NT2/D1 (cell line): ENCODE measurements at regions not wholly inside any gene's neighbourhood (a gene's known extent, or its start where the extent isn't known, plus 50 kb on each side); places are given as distances from the start of the nearest gene placed in this dataset.

ENCODE experiments used
- DNase-seq: peaks from one replicate; pipeline ENCODE4 v3.0.0-alpha.2; 2011; ENCODE audit warnings: low read depth, low spot score
- H3K27me3 ChIP-seq: 2 replicates; pipeline ENCODE4 v1.6.0; 2011; ENCODE audit warnings: mild to moderate bottlenecking; ENCODE audit not compliant: insufficient read length, insufficient read depth
- H3K36me3 ChIP-seq: 2 replicates; pipeline ENCODE4 v1.6.1; 2011; ENCODE audit warnings: mild to moderate bottlenecking, low read length, mixed read lengths; ENCODE audit not compliant: insufficient read depth, insufficient read length
- H3K4me1 ChIP-seq: 2 replicates; pipeline ENCODE4 v1.5.1; 2011; ENCODE audit not compliant: insufficient read depth, insufficient read length
- H3K4me3 ChIP-seq: 2 replicates; pipeline ENCODE4 v1.5.1; 2011; ENCODE audit warnings: low read depth; ENCODE audit not compliant: insufficient read length
- H3K9ac ChIP-seq: 2 replicates; pipeline ENCODE4 v1.6.0; 2011; ENCODE audit warnings: low read depth; ENCODE audit not compliant: insufficient read length
- H3K9me3 ChIP-seq: 2 replicates; pipeline ENCODE4 v1.5.1; 2011; ENCODE audit warnings: mild to moderate bottlenecking, low read length; ENCODE audit not compliant: insufficient read depth
- SUZ12 ChIP-seq: IDR thresholded peaks from 2 replicates; pipeline ENCODE4 v1.6.1; 2011; ENCODE audit not compliant: insufficient read length, insufficient read depth; ENCODE audit errors: extremely low read depth
- YY1 ChIP-seq: IDR thresholded peaks from 2 replicates; pipeline ENCODE4 v1.6.1; 2011; ENCODE audit not compliant: insufficient read length, insufficient read depth
- ZNF274 ChIP-seq: IDR thresholded peaks from 2 replicates; pipeline ENCODE4 v1.6.1; 2011; ENCODE audit warnings: mild to moderate bottlenecking, low read depth, low read length

DNA sequence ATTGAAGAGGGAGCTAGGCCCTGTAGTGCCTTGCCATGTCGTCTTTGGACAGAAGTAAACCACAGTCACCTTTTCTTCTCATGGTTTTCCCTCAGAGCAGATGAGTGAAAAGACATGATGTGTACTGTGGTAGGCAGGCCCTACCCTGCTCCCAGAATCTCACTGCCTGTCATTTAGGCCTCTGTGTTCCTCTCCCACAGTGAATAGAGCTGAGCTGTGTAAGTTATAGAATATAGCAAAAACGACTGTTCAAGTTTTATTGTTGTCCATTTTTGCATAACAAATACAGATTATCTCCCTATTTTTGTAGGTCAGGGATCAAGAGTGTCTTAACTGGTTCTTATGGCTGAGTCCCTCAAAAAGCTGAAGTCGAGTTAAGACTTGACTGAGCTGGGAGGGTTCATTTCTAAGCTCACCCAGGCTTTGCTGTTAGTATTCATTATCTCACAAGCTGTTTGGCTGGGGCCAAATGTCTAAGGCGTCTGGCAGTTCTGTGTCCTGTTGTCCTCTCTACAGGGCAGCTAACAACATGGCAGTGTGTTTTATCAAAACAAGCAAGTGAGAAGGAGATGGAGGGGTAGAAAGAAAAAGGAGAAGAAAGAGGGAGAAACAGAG is 780.9 kb upstream of the POM121L12 start:
- no peaks in the 10 kb centered on the region for H3K27me3 ChIP-seq
- H3K9me3 ChIP-seq, result no peaks in the 10 kb centered on the region
- TF ChIP-seq YY1 (no peak), SUZ12 (no peak), ZNF274 (no peak)
- no peaks in the 10 kb centered on the region for H3K4me1 ChIP-seq
- no peak overlapping the region for H3K9ac ChIP-seq
- DNase-seq, result no peak
- H3K36me3 ChIP-seq, result no peaks in the 10 kb centered on the region
- H3K4me3 ChIP-seq, result no peak overlapping the region

DNA sequence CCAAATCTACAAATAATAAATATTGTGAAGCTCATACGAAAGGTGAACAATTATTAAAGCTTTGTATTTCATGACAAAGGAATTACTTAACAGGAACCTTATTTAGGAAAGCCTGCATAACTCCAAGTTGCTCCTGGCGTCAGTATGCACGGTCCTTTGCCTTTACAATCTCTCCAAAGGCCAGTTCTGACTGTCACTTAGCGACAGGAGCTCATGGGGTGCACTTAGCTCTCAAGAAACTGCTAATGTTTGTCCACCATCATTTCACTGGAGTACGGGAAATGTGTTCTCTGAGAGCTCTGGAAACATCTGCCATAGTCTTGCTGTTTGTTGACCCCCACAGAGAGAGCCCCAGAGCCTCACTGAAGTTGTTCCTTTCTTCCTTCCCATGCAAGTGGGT is 781.5 kb upstream of the POM121L12 start:
- Histone ChIP-seq H3K27me3 (no peaks in the 10 kb centered on the region), H3K4me1 (no peaks in the 10 kb centered on the region), H3K9me3 (no peaks in the 10 kb centered on the region), H3K4me3 (no peak overlapping the region), H3K36me3 (no peaks in the 10 kb centered on the region), H3K9ac (no peak overlapping the region)
- DNase-seq, result no peak
- TF ChIP-seq SUZ12 (no peak), ZNF274 (no peak), YY1 (no peak)

DNA sequence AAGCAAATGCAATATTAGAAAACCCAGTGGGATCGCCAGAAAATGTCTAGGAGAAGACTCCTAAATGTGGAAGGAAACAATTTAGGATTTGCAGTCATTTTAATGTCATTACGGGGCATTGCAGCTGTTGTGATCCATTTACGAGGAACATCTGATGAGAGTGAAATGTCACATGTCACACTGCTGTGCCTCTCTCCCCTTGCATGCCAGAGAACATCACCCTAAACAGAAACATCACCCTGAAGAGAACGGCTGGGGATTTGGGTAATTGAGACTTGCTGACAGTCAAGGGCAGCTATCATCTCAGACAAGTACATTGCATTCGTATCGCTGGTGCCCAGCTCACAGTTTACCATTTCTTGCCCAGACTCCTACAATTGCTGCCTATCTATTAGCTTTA is 785.7 kb upstream of the POM121L12 start:
- TF ChIP-seq SUZ12, result no peak
- TF ChIP-seq ZNF274, result no peak
- no peak for TF ChIP-seq YY1
- Histone ChIP-seq H3K9ac (no peak overlapping the region), H3K4me3 (no peak overlapping the region), H3K27me3 (no peaks in the 10 kb centered on the region), H3K36me3 (no peaks in the 10 kb centered on the region), H3K4me1 (no peaks in the 10 kb centered on the region), H3K9me3 (peaks cover 2% of the 10 kb centered on the region)
- no peak for DNase-seq

DNA sequence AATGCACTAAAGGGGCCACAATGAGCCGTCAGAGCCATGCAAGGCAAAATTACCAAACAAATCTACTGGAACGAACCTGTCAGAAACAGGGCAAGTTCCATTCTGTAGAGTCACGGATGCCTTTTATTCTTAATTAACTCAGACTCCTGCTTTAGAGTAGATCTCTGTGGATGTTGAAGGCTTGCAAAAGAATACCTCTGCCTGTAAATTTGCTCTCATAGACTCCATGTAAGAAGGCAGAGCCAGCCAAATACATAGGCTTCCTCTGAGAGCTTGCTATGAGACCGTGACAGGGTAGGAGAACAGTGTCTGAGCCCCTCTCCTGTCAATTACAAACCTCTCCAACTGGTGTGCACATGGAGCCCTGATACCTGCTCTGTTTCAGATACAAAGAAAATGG is 787.9 kb upstream of the POM121L12 start:
- no peak overlapping the region for H3K4me3 ChIP-seq
- no peak overlapping the region for H3K9ac ChIP-seq
- DNase-seq, result no peak
- no peaks in the 10 kb centered on the region for H3K27me3 ChIP-seq
- peaks cover 16% of the 10 kb centered on the region for H3K9me3 ChIP-seq
- TF ChIP-seq ZNF274, result no peak
- no peak for TF ChIP-seq YY1
- TF ChIP-seq SUZ12, result no peak
- no peaks in the 10 kb centered on the region for H3K36me3 ChIP-seq
- no peaks in the 10 kb centered on the region for H3K4me1 ChIP-seq

DNA sequence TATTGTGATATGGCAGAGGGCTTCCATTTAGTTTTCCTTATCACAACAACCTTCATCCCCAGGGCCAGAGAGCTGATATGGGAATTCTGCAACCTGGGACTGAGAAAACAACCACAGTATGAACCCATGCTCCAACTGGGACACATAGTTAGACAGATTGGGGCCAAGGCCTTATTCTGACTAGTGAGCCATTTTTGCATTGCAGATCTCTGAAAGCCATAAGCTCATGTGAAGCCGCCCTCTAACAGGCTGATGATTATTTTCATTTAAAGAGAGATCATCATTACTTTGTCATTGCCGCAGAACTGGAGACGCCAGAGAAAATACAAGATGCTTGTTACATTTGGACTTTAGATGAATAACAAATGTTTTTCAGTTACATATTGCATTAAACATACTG is 791.7 kb upstream of the POM121L12 start:
- TF ChIP-seq ZNF274 (no peak), SUZ12 (no peak), YY1 (no peak)
- Histone ChIP-seq H3K36me3 (no peaks in the 10 kb centered on the region), H3K4me1 (no peaks in the 10 kb centered on the region), H3K9ac (no peak overlapping the region), H3K9me3 (peaks cover 16% of the 10 kb centered on the region), H3K4me3 (no peak overlapping the region), H3K27me3 (no peaks in the 10 kb centered on the region)
- DNase-seq, result no peak

DNA sequence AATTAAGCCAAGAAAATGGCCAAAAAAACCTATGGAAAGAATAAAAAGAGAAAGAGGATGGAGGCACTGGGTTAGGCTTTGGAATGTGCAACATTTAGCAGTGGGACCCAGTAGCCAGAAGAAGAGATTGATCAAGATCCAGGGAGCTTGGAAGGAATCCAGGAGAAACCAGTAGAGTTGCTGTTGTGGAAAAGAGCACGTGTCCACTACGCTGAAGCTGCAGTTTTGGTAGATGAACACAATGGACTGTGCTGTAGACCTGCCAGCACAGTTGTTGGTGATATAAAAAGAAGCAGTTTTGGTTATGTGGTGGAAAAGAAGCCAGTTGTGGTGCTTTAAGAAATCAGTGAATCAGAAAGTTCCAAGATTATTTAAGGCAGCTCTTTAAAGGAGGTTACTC is 802.2 kb upstream of the POM121L12 start:
- Histone ChIP-seq H3K36me3 (no peaks in the 10 kb centered on the region), H3K4me3 (no peak overlapping the region), H3K27me3 (no peaks in the 10 kb centered on the region), H3K4me1 (no peaks in the 10 kb centered on the region), H3K9ac (no peak overlapping the region), H3K9me3 (peaks cover 19% of the 10 kb centered on the region)
- TF ChIP-seq ZNF274 (no peak), YY1 (no peak), SUZ12 (no peak)
- DNase-seq, result no peak

DNA sequence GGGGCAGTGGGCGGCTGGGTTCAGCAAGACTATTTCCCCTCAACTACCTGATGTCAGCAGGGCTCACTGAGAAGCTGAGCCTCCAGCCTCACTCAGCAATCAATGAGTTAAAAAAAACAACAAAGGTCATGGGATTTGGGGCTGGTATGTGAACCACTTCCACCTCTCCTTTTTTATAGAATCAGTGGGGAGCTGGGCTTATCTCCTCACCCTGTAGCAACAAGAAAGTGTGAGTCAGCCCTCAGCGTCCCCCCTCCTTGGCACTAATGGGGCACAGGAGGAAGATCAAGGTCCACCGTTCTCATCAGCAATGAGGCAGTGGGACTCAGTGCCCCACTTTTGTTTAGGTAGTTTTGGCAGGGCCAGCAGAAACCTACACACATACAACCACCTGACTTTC is 823.5 kb upstream of the POM121L12 start:
- DNase-seq, result peak; percentile 36
- Histone ChIP-seq H3K4me3 (no peak overlapping the region), H3K27me3 (no peaks in the 10 kb centered on the region), H3K36me3 (no peaks in the 10 kb centered on the region), H3K9ac (no peak overlapping the region), H3K9me3 (no peaks in the 10 kb centered on the region), H3K4me1 (no peaks in the 10 kb centered on the region)
- TF ChIP-seq YY1 (no peak), ZNF274 (no peak), SUZ12 (no peak)

DNA sequence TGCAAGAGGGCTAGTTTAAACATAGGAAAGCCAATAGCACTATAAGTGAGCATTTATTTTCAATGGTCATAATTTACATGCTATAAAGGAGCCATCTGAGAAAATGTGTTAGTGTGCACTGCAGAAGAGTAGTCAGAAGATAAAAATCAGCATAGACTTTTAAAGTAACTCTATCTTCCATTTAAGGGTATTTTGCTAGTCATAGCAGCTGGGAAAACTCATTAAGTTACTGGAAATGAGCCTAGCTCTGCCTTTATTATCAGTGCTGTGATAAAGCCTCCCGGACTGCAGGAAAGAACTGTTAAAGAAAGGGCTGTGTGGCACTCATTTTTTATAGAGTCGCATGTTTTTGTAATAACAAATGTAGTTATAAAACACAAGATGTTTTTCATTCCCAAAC is 825.8 kb upstream of the POM121L12 start:
- DNase-seq, result no peak
- Histone ChIP-seq H3K36me3 (no peaks in the 10 kb centered on the region), H3K4me1 (no peaks in the 10 kb centered on the region), H3K4me3 (no peak overlapping the region), H3K9me3 (no peaks in the 10 kb centered on the region), H3K9ac (no peak overlapping the region), H3K27me3 (no peaks in the 10 kb centered on the region)
- TF ChIP-seq ZNF274 (no peak), YY1 (no peak), SUZ12 (no peak)
